Gastroesophageal sphincter (tissue), 4 donors: ENCODE measurements at regions not wholly inside any gene's neighbourhood (a gene's known extent, or its start where the extent isn't known, plus 50 kb on each side); places are given as distances from the start of the nearest gene placed in this dataset.

ENCODE experiments used
- ATAC-seq: fragments of 150-250 bp; one replicate; pipeline ENCODE4 v1.9.1; 2016; ENCODE audit warnings: mild to moderate bottlenecking, moderate library complexity
- H3K27ac ChIP-seq, 4 donors: fragments of 200-600 bp; sonication (generic) in 3 of 4; 1 replicate in 3 of 4; 2 replicates in 1 of 4; pipeline ENCODE4 v1.5.1; 2016 to 2019
- H3K27me3 ChIP-seq: fragments of 200-600 bp; sonication (generic); one replicate; pipeline ENCODE4 v1.5.1; 2019
- H3K36me3 ChIP-seq, 2 donors: fragments of 200-600 bp; sonication (generic); one replicate each; pipeline ENCODE4 v1.5.1; 2019; ENCODE audit warnings: control low read depth in 1 of 2
- H3K4me1 ChIP-seq, 3 donors: fragments of 200-600 bp; sonication (generic); 1 replicate in 2 of 3; 2 replicates in 1 of 3; pipeline ENCODE4 v1.5.1; 2016 to 2019; ENCODE audit warnings: control low read depth in 2 of 3
- H3K4me3 ChIP-seq, 2 donors: fragments of 200-600 bp; sonication (generic); one replicate each; pipeline ENCODE4 v1.5.1; 2019; ENCODE audit warnings: mild to moderate bottlenecking in 1 of 2, moderate library complexity in 1 of 2
- H3K9me3 ChIP-seq, 3 donors: fragments of 200-600 bp; sonication (generic); one replicate each; pipeline ENCODE4 v1.5.1; 2017 to 2019; ENCODE audit warnings: control low read depth in 2 of 3
- EP300 ChIP-seq: sonication (generic); formaldehyde crosslinking; IDR thresholded peaks from one replicate; pipeline ENCODE4 v1.6.1; 2017; ENCODE audit warnings: antibody characterized with exemption, mild to moderate bottlenecking
- POLR2A ChIP-seq, 2 donors: fragments of 450-650 bp; IDR thresholded peaks; one replicate each; pipeline ENCODE4 v1.6.1; 2017; ENCODE audit warnings: antibody characterized with exemption in 2 of 2, mild to moderate bottlenecking in 2 of 2, moderate library complexity in 1 of 2
- POLR2AphosphoS5 ChIP-seq: sonication (generic); formaldehyde crosslinking; IDR thresholded peaks from one replicate; pipeline ENCODE4 v1.6.1; 2017; ENCODE audit warnings: antibody characterized with exemption
- WGBS, 2 donors: methylation state at CpG; one replicate each; pipeline ENCODE4 v1.1.5; 2018; ENCODE audit warnings: low coverage in 1 of 2; 5-methylcytosine and 5-hydroxymethylcytosine counted together
- TF ChIP-seq, protein P1 (sequence below), 4 experiments: fragments of 200-600 bp in 2 of 4; fragments of 450-650 bp in 2 of 4; sonication (generic) in 1 of 4; IDR thresholded peaks; one replicate each; pipeline ENCODE4 v1.5.1; 2017 to 2019; ENCODE audit warnings: antibody characterized with exemption in 4 of 4, mild to moderate bottlenecking in 2 of 4, moderate library complexity in 2 of 4

DNA sequence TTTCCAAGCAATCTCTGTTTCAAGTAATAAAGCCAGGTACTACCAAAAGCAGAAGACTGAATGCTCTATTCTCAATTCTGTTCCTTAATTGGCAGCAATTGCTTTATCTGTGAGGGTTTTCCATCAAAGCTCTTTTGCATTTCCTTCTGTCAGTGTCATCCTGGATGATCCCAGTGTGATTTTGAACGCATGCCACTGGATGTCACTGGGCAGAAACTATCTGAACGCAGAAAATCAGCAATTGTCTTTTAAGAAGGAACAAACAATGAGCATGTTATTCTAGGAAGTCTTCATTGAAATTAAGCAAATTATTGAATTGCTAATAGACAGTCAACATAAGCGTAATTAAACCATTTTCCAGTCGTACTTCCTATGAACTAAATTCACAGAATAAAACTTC, 259.0 kb upstream of the REG3G start:
- no peak overlapping the region for H3K27ac ChIP-seq
- 84 to 87% methylated on average over 3 to 4 of the region's 4 CpGs for WGBS, 2 donors
- ATAC-seq, result no peak

DNA sequence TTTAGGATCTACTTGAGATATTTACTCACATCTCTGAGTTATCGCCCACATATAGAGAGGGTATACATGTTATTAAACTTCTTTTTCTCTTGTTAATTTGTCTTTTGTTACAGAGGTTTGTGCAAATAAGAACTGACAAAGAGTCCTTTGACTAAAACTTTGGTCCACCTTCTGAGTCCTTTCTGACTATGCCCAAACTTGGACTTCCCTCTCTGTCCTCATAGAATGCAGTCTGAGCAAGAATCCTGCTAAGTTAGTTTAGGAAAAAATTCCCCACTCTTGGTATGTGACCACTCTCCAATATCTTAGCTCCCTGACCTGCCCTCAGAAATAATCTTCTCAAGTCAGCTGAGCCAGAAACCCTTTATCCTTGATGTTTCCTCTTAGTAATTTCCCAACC, 257.5 kb upstream of the REG3G start:
- WGBS, 2 donors, result 63 to 67% methylated on average over 1 of the region's 1 CpG
- Histone ChIP-seq H3K4me3 (no peak overlapping the region), H3K27ac (no peak overlapping the region), H3K9me3 (no peaks in the 10 kb centered on the region), H3K27me3 (no peaks in the 10 kb centered on the region), H3K36me3 (no peaks in the 10 kb centered on the region), H3K4me1 (no peaks in the 10 kb centered on the region)
- ATAC-seq, result no peak
- no peak for TF ChIP-seq POLR2AphosphoS5
- no peak for TF ChIP-seq POLR2A (IDR thresholded peaks at IDR 0.05)
- no peak for TF ChIP-seq EP300
- TF ChIP-seq, protein P1, sequence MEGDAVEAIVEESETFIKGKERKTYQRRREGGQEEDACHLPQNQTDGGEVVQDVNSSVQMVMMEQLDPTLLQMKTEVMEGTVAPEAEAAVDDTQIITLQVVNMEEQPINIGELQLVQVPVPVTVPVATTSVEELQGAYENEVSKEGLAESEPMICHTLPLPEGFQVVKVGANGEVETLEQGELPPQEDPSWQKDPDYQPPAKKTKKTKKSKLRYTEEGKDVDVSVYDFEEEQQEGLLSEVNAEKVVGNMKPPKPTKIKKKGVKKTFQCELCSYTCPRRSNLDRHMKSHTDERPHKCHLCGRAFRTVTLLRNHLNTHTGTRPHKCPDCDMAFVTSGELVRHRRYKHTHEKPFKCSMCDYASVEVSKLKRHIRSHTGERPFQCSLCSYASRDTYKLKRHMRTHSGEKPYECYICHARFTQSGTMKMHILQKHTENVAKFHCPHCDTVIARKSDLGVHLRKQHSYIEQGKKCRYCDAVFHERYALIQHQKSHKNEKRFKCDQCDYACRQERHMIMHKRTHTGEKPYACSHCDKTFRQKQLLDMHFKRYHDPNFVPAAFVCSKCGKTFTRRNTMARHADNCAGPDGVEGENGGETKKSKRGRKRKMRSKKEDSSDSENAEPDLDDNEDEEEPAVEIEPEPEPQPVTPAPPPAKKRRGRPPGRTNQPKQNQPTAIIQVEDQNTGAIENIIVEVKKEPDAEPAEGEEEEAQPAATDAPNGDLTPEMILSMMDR (IDR thresholded peaks at IDR 0.05), result no peak

More for the DNA sequence above, 259.0 kb upstream of the REG3G start:
- no peak for TF ChIP-seq POLR2A (IDR thresholded peaks at IDR 0.05)
- TF ChIP-seq EP300, result no peak
- TF ChIP-seq, protein P1 (IDR thresholded peaks at IDR 0.05), result no peak
- TF ChIP-seq POLR2AphosphoS5, result no peak
- Histone ChIP-seq H3K36me3 (no peaks in the 10 kb centered on the region), H3K27me3 (no peaks in the 10 kb centered on the region), H3K9me3 (peaks cover 0 to 12% (median 0%) of the 10 kb centered on the region in 3 donors), H3K4me1 (no peaks in the 10 kb centered on the region), H3K4me3 (no peak overlapping the region)

DNA sequence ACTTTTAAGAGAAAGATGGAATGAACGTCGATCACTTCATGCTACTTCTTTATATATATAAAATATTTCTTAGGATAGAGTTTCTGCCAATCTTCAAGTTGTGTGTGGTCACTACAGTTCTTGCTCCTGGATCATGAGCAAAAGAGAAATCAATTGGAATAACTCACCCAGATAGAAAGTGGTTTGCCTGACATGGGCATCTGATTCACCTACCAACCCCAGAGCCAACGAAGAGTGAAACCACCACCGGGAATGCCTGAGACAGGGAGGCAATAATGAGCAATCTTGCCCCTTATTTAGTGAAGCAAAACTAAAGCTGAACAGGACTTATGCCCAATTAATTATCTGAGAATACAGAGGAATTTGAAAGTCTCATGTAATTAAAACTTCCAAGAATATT, 250.2 kb upstream of the REG3G start:
- no peak overlapping the region for H3K27ac ChIP-seq
- H3K27me3 ChIP-seq, result no peaks in the 10 kb centered on the region
- H3K9me3 ChIP-seq, result no peaks in the 10 kb centered on the region
- H3K4me1 ChIP-seq, result peaks cover 0 to 4% (median 0%) of the 10 kb centered on the region in 3 donors
- H3K4me3 ChIP-seq, result no peak overlapping the region
- ATAC-seq, result no peak
- H3K36me3 ChIP-seq, result no peaks in the 10 kb centered on the region
- TF ChIP-seq POLR2A (IDR thresholded peaks at IDR 0.05), result no peak
- TF ChIP-seq, protein P1 (IDR thresholded peaks at IDR 0.05), result no peak
- no peak for TF ChIP-seq POLR2AphosphoS5
- TF ChIP-seq EP300, result no peak
- 93 to 100% methylated on average over 3 to 4 of the region's 4 CpGs for WGBS, 2 donors

DNA sequence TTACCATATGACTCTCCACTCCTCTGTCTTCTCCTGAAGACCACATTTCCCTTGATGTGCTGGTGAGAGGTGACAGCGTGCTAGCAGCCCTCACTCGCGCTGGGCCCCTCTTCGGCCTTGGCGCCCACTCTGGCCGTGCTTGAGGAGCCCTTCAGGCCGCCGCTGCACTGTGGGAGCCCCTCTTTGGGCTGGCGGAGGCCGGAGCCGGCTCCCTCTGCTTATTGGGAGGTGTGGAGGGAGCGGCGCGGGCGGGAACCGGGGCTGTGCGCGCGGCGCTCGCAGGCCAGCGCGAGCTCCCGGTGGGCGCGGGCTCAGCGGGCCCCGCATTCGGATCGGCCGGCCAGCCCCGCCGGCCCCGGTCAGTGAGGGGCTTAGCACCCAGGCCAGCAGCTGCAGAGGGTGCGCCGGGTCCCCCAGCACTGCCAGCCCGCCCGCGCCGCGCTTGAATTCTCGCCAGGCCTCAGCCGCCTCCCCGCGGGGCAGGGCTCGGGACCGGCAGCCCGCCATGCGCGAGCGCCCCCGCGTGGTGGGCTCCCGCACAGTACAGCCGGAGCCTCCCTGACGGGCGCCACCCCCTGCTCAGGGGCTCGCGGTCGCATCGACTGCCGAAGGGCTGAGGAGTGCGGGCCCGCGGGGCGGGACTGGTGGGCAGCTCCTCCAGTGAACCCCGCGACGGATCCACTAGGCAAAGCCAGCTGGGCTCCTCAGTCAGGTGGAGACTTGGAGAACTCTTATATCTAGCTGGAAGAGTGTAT, 246.6 kb upstream of the REG3G start:
- no peak for TF ChIP-seq POLR2A (IDR thresholded peaks at IDR 0.05)
- TF ChIP-seq EP300, result no peak
- TF ChIP-seq, protein P1 (IDR thresholded peaks at IDR 0.05), result no peak
- TF ChIP-seq POLR2AphosphoS5, result no peak
- ATAC-seq, result no peak
- WGBS, 2 donors, result no CpG with 5 or more reads among the region's 69 CpGs
- Histone ChIP-seq H3K27ac (no peak overlapping the region), H3K4me3 (no peak overlapping the region), H3K27me3 (no peaks in the 10 kb centered on the region), H3K4me1 (peaks cover 0 to 21% (median 2%) of the 10 kb centered on the region in 3 donors), H3K9me3 (no peaks in the 10 kb centered on the region), H3K36me3 (no peaks in the 10 kb centered on the region)

DNA sequence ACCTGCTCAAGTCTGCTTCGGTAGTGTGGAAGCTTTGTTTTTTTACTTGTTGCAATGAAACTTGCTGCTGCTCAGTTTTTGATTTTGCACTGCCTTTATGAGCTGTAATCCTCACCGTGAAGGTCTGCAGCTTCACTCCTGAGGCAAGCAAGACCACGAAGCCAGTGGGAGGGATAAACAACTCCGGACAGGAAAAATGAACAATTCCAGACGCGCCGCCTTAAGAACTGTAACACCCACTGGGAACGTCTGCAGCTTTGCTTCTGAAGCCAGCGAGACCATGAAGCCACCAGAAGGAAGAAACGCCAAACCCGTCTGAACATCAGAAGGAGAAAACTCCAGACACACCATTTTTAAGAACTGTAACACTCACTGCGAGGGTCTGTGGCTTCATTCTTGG, 245.7 kb upstream of the REG3G start:
- Histone ChIP-seq H3K4me1 (peaks cover 0 to 21% (median 2%) of the 10 kb centered on the region in 3 donors), H3K27ac (peak overlapping the region in 2 of 4 donors; percentile 30 to 60), H3K9me3 (no peaks in the 10 kb centered on the region), H3K27me3 (no peaks in the 10 kb centered on the region), H3K4me3 (peak overlapping the region; percentile 22 to 34), H3K36me3 (no peaks in the 10 kb centered on the region)
- 2 to 33% methylated on average over 2 to 4 of the region's 12 CpGs for WGBS, 2 donors
- ATAC-seq, result no peak
- TF ChIP-seq, protein P1 (IDR thresholded peaks at IDR 0.05), result no peak
- no peak for TF ChIP-seq POLR2AphosphoS5
- no peak for TF ChIP-seq EP300
- TF ChIP-seq POLR2A (IDR thresholded peaks at IDR 0.05), result no peak
